B cell (primary cell): ENCODE measurements at regions not wholly inside any gene's neighbourhood (a gene's known extent, or its start where the extent isn't known, plus 50 kb on each side); places are given as distances from the start of the nearest gene placed in this dataset.

Experiments
- ATAC-seq: fragments of 200-7000 bp; cut with Tn5 transposase; one replicate; pipeline ENCODE4 v1.10.0; 2021; ENCODE audit warnings: low read depth, mild to moderate bottlenecking, moderate number of reproducible peaks, moderate library complexity
- CTCF ChIA-PET: fragments of 350-600 bp; sonication (Branson Sonifier 250); formaldehyde crosslinking; loops from one replicate; lab custom pipeline; 2021; ENCODE audit warnings: antibody characterized with exemption, inconsistent platforms; lab: Charles Lee
- POLR2A ChIA-PET: fragments of 350-600 bp; sonication (Branson Sonifier 250); formaldehyde crosslinking; loops from one replicate; lab custom pipeline; 2021; ENCODE audit warnings: antibody characterized with exemption; lab: Charles Lee
- DNase-seq: peaks from one replicate; pipeline ENCODE4 v3.0.0; 2013
- H2AFZ ChIP-seq: 2 replicates; pipeline ENCODE4 v1.6.1; 2012; ENCODE audit warnings: mild to moderate bottlenecking, low read depth, low read length; ENCODE audit not compliant: insufficient read depth, poor library complexity, severe bottlenecking
- H3K27ac ChIP-seq, 2 donors: 1 replicate in 1 of 2; 2 replicates in 1 of 2; pipeline ENCODE4 v1.5.1; 2012 to 2013; ENCODE audit warnings: low read length in 2 of 2, mild to moderate bottlenecking in 2 of 2, moderate library complexity in 1 of 2
- H3K27me3 ChIP-seq, 4 experiments: fragments of 200-600 bp in 1 of 4; sonication (generic) in 1 of 4; replicated peaks in 1 of 4; 1 replicate in 2 of 4; 2 replicates in 2 of 4; pipeline versions ENCODE4 v1.6.1 to v1.7.0; 2013 to 2016; ENCODE audit warnings: low read length in 3 of 4, mild to moderate bottlenecking in 2 of 4, mixed read lengths in 1 of 4, moderate library complexity in 1 of 4; ENCODE audit not compliant: insufficient read depth in 4 of 4, control insufficient read depth in 3 of 4; ENCODE audit errors: control extremely low read depth in 1 of 4
- H3K36me3 ChIP-seq, 2 experiments: replicated peaks in 1 of 2; 1 replicate in 1 of 2; 2 replicates in 1 of 2; pipeline versions ENCODE4 v1.6.1 to v1.7.1; 2013; ENCODE audit warnings: low read length in 1 of 2; ENCODE audit not compliant: insufficient read depth in 2 of 2, control insufficient read depth in 1 of 2; ENCODE audit errors: control extremely low read depth in 1 of 2, extremely low read depth in 1 of 2
- H3K4me1 ChIP-seq, 2 donors: fragments of 200-600 bp in 1 of 2; sonication (generic) in 1 of 2; 1 replicate in 1 of 2; 2 replicates in 1 of 2; pipeline versions ENCODE4 v1.5.1 to v1.6.1; 2013 to 2017; ENCODE audit warnings: low read length in 2 of 2; ENCODE audit not compliant: control insufficient read depth in 2 of 2, insufficient read depth in 2 of 2
- H3K4me2 ChIP-seq: replicated peaks from 2 replicates; pipeline ENCODE3; 2012; ENCODE audit warnings: mild to moderate bottlenecking, low read depth, low read length; ENCODE audit not compliant: poor library complexity, severe bottlenecking
- H3K4me3 ChIP-seq, 5 experiments: fragments of 200-600 bp in 1 of 5; sonication (generic) in 1 of 5; 1 replicate in 3 of 5; 2 replicates in 2 of 5; pipeline versions ENCODE4 v1.5.1 to v1.7.0; 2011 to 2016; ENCODE audit warnings: low read length in 4 of 5, mild to moderate bottlenecking in 4 of 5, low read depth in 2 of 5, control low read depth in 1 of 5, moderate library complexity in 1 of 5; ENCODE audit not compliant: insufficient read depth in 1 of 5; ENCODE audit errors: control extremely low read depth in 1 of 5, extremely low read depth in 1 of 5
- H3K79me2 ChIP-seq: fragments of 200-600 bp; sonication (generic); one replicate; pipeline ENCODE4 v1.6.0; 2016; ENCODE audit warnings: low read length; ENCODE audit not compliant: control insufficient read depth, insufficient read depth
- H3K9ac ChIP-seq: fragments of 200-600 bp; sonication (generic); 2 replicates; pipeline ENCODE4 v1.6.1; 2017; ENCODE audit warnings: mild to moderate bottlenecking, low read length, moderate library complexity
- H3K9me3 ChIP-seq, 3 donors: one replicate each; pipeline versions ENCODE4 v1.6.1 to v1.7.1; 2013; ENCODE audit warnings: low read length in 2 of 3; ENCODE audit not compliant: control insufficient read depth in 2 of 3, insufficient read depth in 1 of 3; ENCODE audit errors: control extremely low read depth in 1 of 3
- H4K20me1 ChIP-seq: 2 replicates; pipeline ENCODE4 v1.6.0; 2012; ENCODE audit warnings: mild to moderate bottlenecking, low read length; ENCODE audit not compliant: insufficient read depth, control insufficient read depth, poor library complexity, severe bottlenecking
- H3K27ac Mint-ChIP-seq: one replicate; pipeline ENCODE4 v1.8.0; 2021; ENCODE audit warnings: mixed read lengths
- H3K27me3 Mint-ChIP-seq: one replicate; pipeline ENCODE4 v1.8.0; 2021; ENCODE audit warnings: mixed read lengths
- H3K4me1 Mint-ChIP-seq: one replicate; pipeline ENCODE4 v1.8.0; 2021; ENCODE audit warnings: mixed read lengths
- H3K4me3 Mint-ChIP-seq: one replicate; pipeline ENCODE4 v1.8.0; 2021; ENCODE audit warnings: mixed read lengths
- H3K9me3 Mint-ChIP-seq: one replicate; pipeline ENCODE4 v1.8.0; 2022; ENCODE audit warnings: mixed read lengths; ENCODE audit not compliant: insufficient read depth
- CTCF ChIP-seq: fragments of 200-600 bp; IDR thresholded peaks from one replicate; pipeline ENCODE4 v1.8.0; 2022; ENCODE audit warnings: antibody characterized with exemption, mild to moderate bottlenecking
- EZH2 ChIP-seq: IDR thresholded peaks from 2 replicates; pipeline ENCODE4 v1.6.1; 2012; ENCODE audit warnings: borderline replicate concordance, low read depth, mild to moderate bottlenecking, moderate library complexity, low read length; ENCODE audit not compliant: insufficient read depth, poor library complexity, severe bottlenecking
- WGBS: methylation state at CpG from one replicate; pipeline ENCODE4 v1.1.5; 2013; ENCODE audit warnings: missing lambda C conversion rate; ENCODE audit not compliant: insufficient coverage; 5-methylcytosine and 5-hydroxymethylcytosine counted together
- intact Hi-C: fragments of 100-400 bp; cut with micrococcal nuclease; formaldehyde crosslinking; loops from one replicate; pipeline ENCODE4 v1.10.0; 2022

- Histone ChIP-seq H3K27ac (no peak overlapping the region), H3K9me3 (peaks cover 0 to 11% (median 0%) of the 10 kb centered on the region in 3 donors), H3K79me2 (no peaks in the 10 kb centered on the region), H4K20me1 (no peaks in the 10 kb centered on the region), H3K27me3 (no peaks in the 10 kb centered on the region), H2AFZ (no peak overlapping the region), H3K4me3 (no peak overlapping the region), H3K36me3 (no peaks in the 10 kb centered on the region), H3K4me1 (no peaks in the 10 kb centered on the region), H3K4me2 (no peak overlapping the region), H3K9ac (no peak overlapping the region)
- TF ChIP-seq EZH2 = no peak
- no peak for TF ChIP-seq CTCF
- Mint-ChIP-seq H3K9me3 (peaks cover 3% of the 10 kb centered on the region), H3K4me3 (no peak overlapping the region), H3K27me3 (no peaks in the 10 kb centered on the region), H3K4me1 (no peaks in the 10 kb centered on the region), H3K27ac (no peak overlapping the region)
- intact Hi-C loops = no loop called here
- no peak for DNase-seq
- ChIA-PET CTCF (no interaction called here), POLR2A (no interaction called here)
- WGBS = 94% methylated on average over 5 of the region's 6 CpGs
- no peak for ATAC-seq
These were observed 964.6 kb downstream of the BRINP3 start for GRCh38 chr1:189513091-189513490.

- Histone ChIP-seq H3K4me1 (no peaks in the 10 kb centered on the region), H2AFZ (no peak overlapping the region), H3K9ac (no peak overlapping the region), H3K27ac (no peak overlapping the region), H3K79me2 (no peaks in the 10 kb centered on the region), H3K9me3 (no peaks in the 10 kb centered on the region), H3K36me3 (no peaks in the 10 kb centered on the region), H4K20me1 (no peaks in the 10 kb centered on the region), H3K4me2 (no peak overlapping the region), H3K27me3 (no peaks in the 10 kb centered on the region), H3K4me3 (no peak overlapping the region)
- Mint-ChIP-seq H3K27ac (no peak overlapping the region), H3K9me3 (no peaks in the 10 kb centered on the region), H3K4me3 (no peak overlapping the region), H3K4me1 (no peaks in the 10 kb centered on the region), H3K27me3 (no peaks in the 10 kb centered on the region)
- ATAC-seq (no peak), DNase-seq (no peak)
- ChIA-PET CTCF (no interaction called here), POLR2A (no interaction called here)
- WGBS = 77% methylated on average over 3 of the region's 6 CpGs
- intact Hi-C loops = no loop called here
- TF ChIP-seq EZH2 = no peak
- TF ChIP-seq CTCF = no peak
These were observed 955.2 kb downstream of the BRINP3 start for GRCh38 chr1:189522441-189522840.
